ENCODE measurements at regions not wholly inside any gene's neighbourhood (a gene's known extent, or its start where the extent isn't known, plus 50 kb on each side); places are given as distances from the start of the nearest gene placed in this dataset.

GRCh38 chr11:86726770-86727504, 54.5 kb upstream of the ME3 start:
- DNase-seq (ENCODE audit: low spot score), result no peak

GRCh38 chr11:86726118-86726753, 53.8 kb upstream of the ME3 start:
- DNase-seq (ENCODE audit: low spot score), result no peak

GRCh38 chr11:86724137-86724536, 51.7 kb upstream of the ME3 start:
- DNase-seq (ENCODE audit: low spot score), result no peak

- DNase-seq (ENCODE audit: low spot score), result no peak
Measured at GRCh38 chr11:86723281-86723680, 50.9 kb upstream of the ME3 start.

GRCh38 chr11:86722748-86723147, 50.3 kb upstream of the ME3 start:
- no peak for DNase-seq (ENCODE audit: low spot score)
